Gastroesophageal sphincter (tissue), 4 donors: ENCODE measurements at regions not wholly inside any gene's neighbourhood (a gene's known extent, or its start where the extent isn't known, plus 50 kb on each side); places are given as distances from the start of the nearest gene placed in this dataset.

ENCODE experiments used
- ATAC-seq: fragments of 150-250 bp; one replicate; pipeline ENCODE4 v1.9.1; 2016; ENCODE audit warnings: mild to moderate bottlenecking, moderate library complexity
- H3K27ac ChIP-seq, 4 donors: fragments of 200-600 bp; sonication (generic) in 3 of 4; 1 replicate in 3 of 4; 2 replicates in 1 of 4; pipeline ENCODE4 v1.5.1; 2016 to 2019
- H3K27me3 ChIP-seq: fragments of 200-600 bp; sonication (generic); one replicate; pipeline ENCODE4 v1.5.1; 2019
- H3K36me3 ChIP-seq, 2 donors: fragments of 200-600 bp; sonication (generic); one replicate each; pipeline ENCODE4 v1.5.1; 2019; ENCODE audit warnings: control low read depth in 1 of 2
- H3K4me1 ChIP-seq, 3 donors: fragments of 200-600 bp; sonication (generic); 1 replicate in 2 of 3; 2 replicates in 1 of 3; pipeline ENCODE4 v1.5.1; 2016 to 2019; ENCODE audit warnings: control low read depth in 2 of 3
- H3K4me3 ChIP-seq, 2 donors: fragments of 200-600 bp; sonication (generic); one replicate each; pipeline ENCODE4 v1.5.1; 2019; ENCODE audit warnings: mild to moderate bottlenecking in 1 of 2, moderate library complexity in 1 of 2
- H3K9me3 ChIP-seq, 3 donors: fragments of 200-600 bp; sonication (generic); one replicate each; pipeline ENCODE4 v1.5.1; 2017 to 2019; ENCODE audit warnings: control low read depth in 2 of 3
- CTCF ChIP-seq, 4 experiments: fragments of 200-600 bp in 2 of 4; fragments of 450-650 bp in 2 of 4; sonication (generic) in 1 of 4; IDR thresholded peaks; one replicate each; pipeline ENCODE4 v1.5.1; 2017 to 2019; ENCODE audit warnings: antibody characterized with exemption in 4 of 4, mild to moderate bottlenecking in 2 of 4, moderate library complexity in 2 of 4
- EP300 ChIP-seq: sonication (generic); formaldehyde crosslinking; IDR thresholded peaks from one replicate; pipeline ENCODE4 v1.6.1; 2017; ENCODE audit warnings: antibody characterized with exemption, mild to moderate bottlenecking
- POLR2A ChIP-seq, 2 donors: fragments of 450-650 bp; IDR thresholded peaks; one replicate each; pipeline ENCODE4 v1.6.1; 2017; ENCODE audit warnings: antibody characterized with exemption in 2 of 2, mild to moderate bottlenecking in 2 of 2, moderate library complexity in 1 of 2
- POLR2AphosphoS5 ChIP-seq: sonication (generic); formaldehyde crosslinking; IDR thresholded peaks from one replicate; pipeline ENCODE4 v1.6.1; 2017; ENCODE audit warnings: antibody characterized with exemption
- WGBS, 2 donors: methylation state at CpG; one replicate each; pipeline ENCODE4 v1.1.5; 2018; ENCODE audit warnings: low coverage in 1 of 2; 5-methylcytosine and 5-hydroxymethylcytosine counted together

DNA sequence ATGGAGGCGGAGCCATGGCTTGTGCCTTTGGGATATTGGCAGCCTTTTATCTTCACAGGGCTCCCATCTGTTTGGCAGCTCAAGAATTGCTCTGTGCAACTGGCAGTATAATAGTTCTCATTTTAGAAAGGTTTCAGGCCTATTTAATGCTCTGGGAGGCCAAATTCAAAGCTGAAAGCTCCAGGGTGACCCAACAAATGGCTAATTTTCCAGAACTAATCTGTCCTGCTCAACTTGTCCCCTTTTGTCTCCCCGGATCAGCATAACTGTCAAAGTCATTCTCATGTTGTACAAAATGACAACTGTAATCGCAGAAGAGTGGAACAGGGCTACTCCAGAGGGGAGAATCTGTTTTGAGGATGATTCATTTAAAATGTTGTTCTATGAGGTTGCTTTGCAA lies 52.6 kb upstream of the CXCL14 start:
- H3K36me3 ChIP-seq = no peaks in the 10 kb centered on the region
- no peak overlapping the region for H3K27ac ChIP-seq
- H3K4me1 ChIP-seq = no peaks in the 10 kb centered on the region
- no peak overlapping the region for H3K4me3 ChIP-seq
- TF ChIP-seq POLR2AphosphoS5 (no peak), EP300 (no peak), POLR2A (IDR thresholded peaks at IDR 0.05) (no peak)
- H3K27me3 ChIP-seq = no peaks in the 10 kb centered on the region
- no peak for ATAC-seq
- peaks cover 0 to 3% (median 0%) of the 10 kb centered on the region in 3 donors for H3K9me3 ChIP-seq
- 60 to 92% methylated on average over 2 to 3 of the region's 3 CpGs for WGBS, 2 donors

DNA sequence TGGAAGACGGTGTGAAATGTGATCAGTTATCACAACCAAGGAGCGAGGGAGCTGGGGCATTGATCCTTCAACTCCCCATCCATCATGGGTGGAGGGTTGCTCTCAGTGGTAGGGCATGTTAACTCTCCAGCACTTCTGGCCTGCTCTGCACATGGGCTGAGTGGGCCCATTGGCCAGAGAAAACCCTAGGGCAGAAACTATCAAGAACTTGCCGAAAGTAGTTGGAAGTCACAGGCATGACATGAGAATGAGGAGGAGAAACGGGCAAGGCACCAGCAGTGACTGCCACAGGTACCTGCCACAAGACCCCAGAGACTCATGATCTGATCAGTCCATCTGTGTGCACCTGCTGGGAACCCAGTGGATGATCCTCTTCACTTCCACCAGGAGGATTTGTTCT lies 50.9 kb upstream of the CXCL14 start:
- WGBS, 2 donors = 89% methylated on average over 3 of the region's 4 CpGs; no CpG with 5 or more reads in 1 of the 2 donors
- H3K27me3 ChIP-seq = no peaks in the 10 kb centered on the region
- H3K9me3 ChIP-seq = peaks cover 0 to 3% (median 0%) of the 10 kb centered on the region in 3 donors
- H3K27ac ChIP-seq = no peak overlapping the region
- H3K36me3 ChIP-seq = no peaks in the 10 kb centered on the region
- no peaks in the 10 kb centered on the region for H3K4me1 ChIP-seq
- no peak for ATAC-seq
- H3K4me3 ChIP-seq = no peak overlapping the region
- TF ChIP-seq POLR2A (IDR thresholded peaks at IDR 0.05) (no peak), EP300 (no peak), CTCF (IDR thresholded peaks at IDR 0.05) (no peak), POLR2AphosphoS5 (no peak)

DNA sequence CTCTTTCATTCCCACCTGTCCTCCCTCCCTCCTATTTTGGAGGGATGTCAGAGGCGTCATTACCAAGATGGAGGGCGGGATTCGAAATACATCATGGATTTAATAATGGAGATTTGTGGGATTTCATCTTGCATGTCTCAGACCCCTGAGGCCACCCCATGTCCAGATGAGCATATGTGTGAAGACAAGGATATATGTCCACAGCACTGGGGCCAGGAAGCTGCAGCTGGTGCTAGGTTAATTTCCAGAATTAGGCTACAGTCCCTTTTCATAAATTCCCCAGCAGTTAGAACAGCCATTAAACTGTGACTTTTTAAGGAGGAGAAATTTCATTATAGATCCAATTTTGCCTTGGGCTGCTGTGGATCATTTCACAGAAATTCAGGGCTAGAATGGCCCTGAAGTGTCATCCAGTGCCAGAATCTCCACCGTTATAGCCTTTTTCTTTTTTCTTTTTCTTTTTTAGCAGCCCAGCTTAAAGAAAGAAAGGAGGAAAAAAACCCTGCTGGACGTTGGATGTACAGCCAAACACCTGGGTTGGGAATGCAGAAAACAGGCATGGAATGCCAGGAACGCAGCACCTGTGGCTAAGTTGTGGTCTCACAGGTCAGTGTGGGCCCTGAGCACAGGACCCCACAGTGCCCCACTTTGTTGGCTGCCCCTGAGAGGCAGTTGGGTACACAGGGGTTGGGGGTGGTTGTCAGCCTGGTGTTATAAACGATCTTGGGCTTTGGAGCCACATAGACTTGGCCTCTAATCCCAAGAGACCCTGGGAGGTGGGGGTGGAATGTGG lies 50.2 kb upstream of the CXCL14 start:
- Histone ChIP-seq H3K9me3 (peaks cover 0 to 3% (median 0%) of the 10 kb centered on the region in 3 donors), H3K27ac (no peak overlapping the region), H3K4me1 (no peaks in the 10 kb centered on the region), H3K4me3 (no peak overlapping the region), H3K36me3 (no peaks in the 10 kb centered on the region), H3K27me3 (no peaks in the 10 kb centered on the region)
- ATAC-seq = no peak
- 74 to 76% methylated on average over 5 to 6 of the region's 7 CpGs for WGBS, 2 donors
- TF ChIP-seq EP300 (no peak), CTCF (IDR thresholded peaks at IDR 0.05) (no peak), POLR2A (IDR thresholded peaks at IDR 0.05) (no peak), POLR2AphosphoS5 (no peak)
